GM23338 (cell line): ENCODE measurements at regions not wholly inside any gene's neighbourhood (a gene's known extent, or its start where the extent isn't known, plus 50 kb on each side); places are given as distances from the start of the nearest gene placed in this dataset. TPM values are rescaled to one million over a fixed set of nuclear protein-coding genes. Genes with fewer than 3 reads are reported as not detected.

Source experiments
- small RNA-seq: library from RNA; depleted of rRNA; stranded (forward); fragments of <200 nt; gene quantifications from one replicate; pipeline ENCODE3, GENCODE V24; 2014; ENCODE audit warnings: low replicate concordance

Small RNAs in the stretch of these regions (small RNA-seq; reads per million reads assigned to genes)
- not detected for gene RN7SL776P
